ENCODE measurements at regions not wholly inside any gene's neighbourhood (a gene's known extent, or its start where the extent isn't known, plus 50 kb on each side); places are given as distances from the start of the nearest gene placed in this dataset.
"Not testable (repeated sequence)": the region's sequence is repeated elsewhere in the genome, so short reads cannot be mapped to it uniquely, and the experiment has no call there.

- no peak for DNase-seq (ENCODE audit: low spot score)
These were observed 327.4 kb upstream of the RPS23 start for GRCh38 chr5:82605441-82605973.

GRCh38 chr5:82603033-82603987 is 325.2 kb upstream of the RPS23 start:
- no peak for DNase-seq (ENCODE audit: low spot score)

DNA sequence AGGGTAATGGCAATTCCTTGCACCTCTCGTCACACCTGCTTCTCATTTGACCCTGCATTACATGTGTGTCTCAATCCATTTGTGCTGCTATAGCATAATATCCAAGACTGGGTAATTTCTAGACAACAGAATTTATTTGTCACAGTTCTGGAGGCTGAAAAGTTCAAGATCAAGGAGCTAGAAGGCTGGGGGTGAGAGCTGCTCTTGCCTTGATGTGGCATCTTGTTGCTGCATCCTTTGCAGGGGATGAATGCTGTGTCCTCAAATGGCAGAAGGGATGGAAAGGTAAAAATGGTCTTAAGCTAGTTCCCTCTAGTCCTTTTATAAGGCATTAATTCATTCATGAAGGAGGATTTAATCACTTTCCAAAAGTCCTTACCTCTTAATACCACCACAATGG is 323.7 kb upstream of the RPS23 start:
- DNase-seq (ENCODE audit: low spot score), result no peak

- DNase-seq (ENCODE audit: low spot score), result no peak
These were observed 322.9 kb upstream of the RPS23 start for GRCh38 chr5:82601077-82601476.

GRCh38 chr5:82599692-82600091 is 321.5 kb upstream of the RPS23 start:
- DNase-seq (ENCODE audit: low spot score), result no peak

GRCh38 chr5:82599030-82599429 is 320.9 kb upstream of the RPS23 start:
- no peak for DNase-seq (ENCODE audit: low spot score)

- peak; percentile 3 for DNase-seq (ENCODE audit: low spot score)
These were observed 319.3 kb upstream of the RPS23 start for GRCh38 chr5:82597437-82597836.

DNA sequence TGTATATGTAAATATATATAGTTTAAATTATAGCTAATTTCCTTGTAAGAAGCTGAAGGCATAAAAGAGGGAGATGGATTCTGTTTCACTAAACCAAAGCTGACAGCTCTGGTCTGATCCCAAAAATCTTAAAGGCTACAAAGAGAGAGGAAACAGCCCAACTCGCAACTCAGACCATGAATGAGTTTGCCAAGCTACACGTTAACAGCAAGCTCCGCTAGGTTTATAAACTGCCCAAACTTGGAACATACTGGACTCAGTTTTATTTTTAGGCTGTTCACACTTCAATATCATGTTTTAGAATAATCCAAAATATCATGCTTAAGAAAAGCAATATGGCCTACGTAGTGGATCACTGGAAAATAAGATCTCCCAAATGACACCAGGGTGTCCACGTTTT is 318.3 kb upstream of the RPS23 start:
- no peak for DNase-seq (ENCODE audit: low spot score)

DNA sequence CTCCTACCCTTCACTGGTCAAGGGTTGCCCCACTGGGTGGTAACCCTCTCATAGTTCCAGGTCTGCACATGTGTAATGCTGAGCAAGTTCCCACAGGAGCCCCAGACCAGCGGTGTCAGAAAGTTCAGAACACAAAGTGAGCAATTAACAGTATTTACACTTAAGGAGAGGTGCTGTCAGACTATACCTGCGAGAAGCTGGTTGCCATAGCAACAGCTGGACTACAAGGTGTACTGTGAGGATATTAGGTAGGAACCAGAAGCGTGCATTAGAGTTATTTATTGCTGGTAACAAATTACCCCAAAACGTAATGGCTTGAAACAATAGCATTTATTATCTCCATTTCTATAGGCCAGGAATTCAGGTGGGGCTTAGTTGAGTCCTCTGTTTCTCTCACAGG is 317.0 kb upstream of the RPS23 start:
- no peak for DNase-seq (ENCODE audit: low spot score)

DNA sequence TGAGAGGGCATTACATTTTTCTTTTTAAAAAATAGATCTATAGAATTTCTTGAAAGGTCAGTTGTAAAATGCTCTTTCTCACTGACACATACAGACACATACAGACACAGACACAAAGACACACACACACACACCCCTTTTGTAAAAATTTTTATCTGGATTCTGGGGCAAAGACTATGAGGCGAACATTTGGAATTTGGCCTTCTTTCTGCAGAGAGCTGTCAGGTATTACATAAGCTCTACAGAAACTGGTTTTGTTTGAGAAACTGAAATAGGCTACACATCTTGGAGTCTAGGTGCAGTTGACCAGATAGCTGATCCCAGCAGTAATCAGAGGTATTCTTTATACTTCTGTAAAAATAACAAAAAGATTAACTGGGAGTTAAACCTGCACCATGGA is 315.9 kb upstream of the RPS23 start:
- no peak for DNase-seq (ENCODE audit: low spot score)

GRCh38 chr5:82593481-82593880 is 315.3 kb upstream of the RPS23 start:
- no peak for DNase-seq (ENCODE audit: low spot score)

DNA sequence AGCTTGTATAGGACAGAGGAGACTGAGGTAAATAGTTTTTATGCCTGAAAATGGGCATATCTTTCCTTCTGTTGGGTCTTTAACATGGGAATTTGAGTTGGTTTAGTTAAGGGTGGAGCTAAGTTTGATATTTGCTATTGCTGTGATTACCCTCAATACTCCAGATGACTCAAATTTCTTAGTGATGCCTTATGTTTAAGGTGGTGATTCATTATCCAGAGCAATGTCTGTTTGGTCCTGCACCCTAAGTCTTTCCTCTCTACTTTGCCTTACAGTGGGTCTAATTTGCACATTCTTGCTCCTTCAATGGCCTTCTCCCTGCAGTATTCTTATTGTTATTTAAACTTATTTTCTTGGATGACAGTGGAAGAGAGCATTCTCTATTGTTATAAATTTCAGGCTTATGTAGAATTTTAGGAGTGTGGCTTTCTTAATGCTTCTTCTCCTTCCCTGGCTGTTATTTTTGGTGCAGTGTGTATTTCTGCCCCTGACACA is 312.9 kb upstream of the RPS23 start:
- DNase-seq (ENCODE audit: low spot score), result no peak

DNA sequence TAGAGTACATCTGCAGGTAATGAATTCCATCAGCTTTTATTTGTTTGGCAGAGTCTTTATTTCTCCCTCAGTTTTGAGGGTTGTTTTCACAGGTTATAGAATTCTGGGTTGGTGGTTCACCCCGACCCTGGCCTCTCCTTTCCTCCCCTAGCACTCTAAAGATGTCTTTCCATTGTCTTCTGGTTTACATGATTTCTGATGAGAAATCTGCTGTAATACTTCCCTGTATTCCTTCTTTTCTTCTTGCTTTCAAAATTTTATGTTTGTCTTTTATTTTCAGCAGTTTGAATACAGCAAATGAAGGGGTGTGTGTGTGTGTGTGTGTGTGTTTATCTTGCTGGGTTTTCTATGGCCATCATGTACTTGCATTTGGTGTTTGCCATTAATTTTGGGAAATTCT is 312.0 kb upstream of the RPS23 start:
- DNase-seq (ENCODE audit: low spot score), result no peak

DNA sequence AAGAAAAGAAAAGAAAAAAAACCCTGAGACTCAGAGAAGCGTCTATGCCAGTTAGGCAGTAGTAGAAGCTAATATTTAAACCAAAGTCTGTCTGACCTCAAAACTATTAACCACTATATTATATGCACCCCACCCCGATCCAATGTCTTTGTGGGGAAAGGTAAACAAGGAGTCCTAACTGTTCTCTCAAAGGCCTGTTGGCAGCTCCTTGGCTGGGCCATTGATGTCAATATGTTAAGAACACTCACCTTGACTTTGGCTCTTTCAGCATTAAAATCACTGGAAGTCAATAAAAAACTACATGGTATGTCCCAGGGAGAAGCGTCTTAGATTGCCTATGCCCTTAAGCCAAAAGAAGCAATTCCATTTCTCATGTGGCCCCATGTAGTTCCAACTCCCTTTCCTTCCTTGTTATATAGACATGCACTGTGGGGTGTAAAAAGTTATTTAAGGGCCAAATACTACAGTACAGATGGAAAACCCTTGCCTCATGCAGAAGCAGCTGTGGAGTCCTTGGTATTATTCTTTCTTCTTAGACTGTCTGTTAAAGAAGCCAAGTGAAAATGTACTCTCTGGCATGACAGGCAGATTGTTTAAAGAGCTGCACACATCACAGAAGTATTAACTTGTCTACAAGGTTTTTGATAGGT is 308.6 kb upstream of the RPS23 start:
- no peak for DNase-seq (ENCODE audit: low spot score)

DNA sequence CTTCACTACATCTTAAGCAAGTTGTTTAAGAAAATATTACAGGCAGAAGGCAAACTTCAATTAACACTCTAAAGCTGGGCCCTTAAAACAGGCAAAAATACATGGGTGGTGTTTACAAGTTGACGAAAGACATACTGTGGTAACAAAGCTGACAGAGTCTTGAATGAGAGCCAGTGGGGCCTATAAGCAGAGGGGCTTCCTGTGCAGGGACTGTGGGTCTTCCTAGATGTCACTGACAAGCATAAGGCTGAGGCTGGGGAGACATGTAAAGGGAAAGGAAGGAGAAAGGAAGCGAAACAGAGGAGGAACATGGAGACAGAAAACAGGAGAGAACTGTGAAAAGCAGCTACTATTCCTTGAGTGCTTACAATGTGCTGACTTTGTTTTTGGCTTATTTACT is 308.0 kb upstream of the RPS23 start:
- no peak for DNase-seq (ENCODE audit: low spot score)

- DNase-seq (ENCODE audit: low spot score), result no peak
These were observed 306.5 kb upstream of the RPS23 start for GRCh38 chr5:82584631-82585030.

DNA sequence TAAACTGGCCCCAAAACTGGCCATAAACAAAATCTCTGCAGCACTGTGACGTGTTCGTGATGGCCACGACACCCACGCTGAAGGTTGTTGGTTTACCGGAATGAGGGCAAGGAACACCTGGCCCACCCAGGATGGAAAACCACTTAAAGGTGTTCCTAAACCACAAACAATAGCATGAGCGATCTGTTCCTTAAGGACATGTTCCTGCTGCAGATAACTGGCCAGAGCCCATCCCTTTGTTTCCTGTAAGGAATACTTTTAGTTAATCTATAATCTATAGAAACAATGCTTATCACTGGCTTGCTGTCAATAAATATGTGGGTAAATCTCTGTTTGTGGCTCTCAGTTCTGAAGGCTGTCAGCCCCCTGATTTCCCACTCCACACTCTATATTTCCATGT is 305.2 kb upstream of the RPS23 start:
- not testable (repeated sequence) for DNase-seq (ENCODE audit: low spot score)

DNA sequence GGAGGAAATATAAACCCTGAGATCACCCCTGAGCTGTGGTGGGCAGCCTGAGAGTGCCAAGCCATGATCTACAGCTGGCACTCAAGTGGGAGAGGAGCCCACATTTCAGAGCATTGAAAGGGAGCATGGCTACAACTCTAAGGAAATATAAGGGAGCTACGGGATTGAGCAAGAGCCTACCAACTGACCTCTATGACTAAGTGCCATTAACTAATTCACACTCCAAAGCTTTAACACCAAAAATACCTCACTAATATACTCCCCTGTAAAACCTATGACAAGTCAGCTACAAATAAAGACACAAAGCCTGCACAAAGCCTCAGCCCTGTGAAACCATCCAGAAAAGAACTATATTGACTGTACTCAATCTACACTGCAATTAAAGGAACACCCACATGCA is 286.8 kb upstream of the RPS23 start:
- DNase-seq (ENCODE audit: low spot score), result no peak

DNA sequence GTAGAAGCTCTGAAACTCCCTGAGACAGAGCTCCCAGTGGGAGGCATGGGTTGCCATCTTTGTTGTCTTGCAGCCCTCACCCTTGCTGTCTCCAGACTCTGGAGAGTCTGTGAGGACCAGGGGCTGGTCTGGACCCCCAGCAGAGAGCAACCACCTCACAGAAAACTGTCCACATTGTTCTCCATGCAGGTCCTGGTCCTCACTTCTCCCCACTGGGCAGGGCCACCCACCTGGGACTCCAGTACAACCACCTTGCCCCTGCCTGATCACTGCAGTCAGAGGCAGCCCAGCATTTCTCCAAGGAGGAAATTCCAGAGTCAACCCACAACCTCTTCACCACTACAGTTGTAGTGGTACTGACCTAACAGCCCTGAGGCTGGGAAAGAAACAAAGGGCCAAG is 285.6 kb upstream of the RPS23 start:
- DNase-seq (ENCODE audit: low spot score), result no peak

DNA sequence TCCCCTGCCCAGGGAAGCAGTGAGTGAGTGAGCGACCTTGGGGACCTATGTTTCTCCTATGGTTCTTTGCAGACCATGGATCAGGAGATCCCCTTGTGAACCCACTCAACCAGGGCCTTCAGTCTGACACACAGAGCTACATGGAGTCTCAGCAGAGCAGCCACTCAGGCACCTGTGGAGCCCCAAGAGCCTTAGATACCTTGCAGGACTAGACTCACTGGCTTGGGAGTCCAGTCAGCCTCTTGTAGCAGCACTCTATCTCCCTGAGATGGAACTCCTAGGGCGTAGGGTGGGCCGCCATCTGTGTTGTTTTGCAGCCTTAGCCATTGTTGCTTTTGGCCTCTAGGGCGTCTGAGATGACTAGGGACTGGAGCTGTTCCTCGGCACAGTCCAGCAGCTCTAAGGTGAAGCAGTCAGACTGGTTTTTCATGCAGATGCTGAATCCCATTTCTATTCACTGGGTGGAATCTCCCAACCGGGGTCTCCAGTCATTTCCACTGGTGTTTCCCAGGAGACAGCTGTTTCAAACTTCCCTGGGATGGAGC is 284.6 kb upstream of the RPS23 start:
- DNase-seq (ENCODE audit: low spot score), result no peak

GRCh38 chr5:82561797-82562196 is 283.6 kb upstream of the RPS23 start:
- no peak for DNase-seq (ENCODE audit: low spot score)

- no peak for DNase-seq (ENCODE audit: low spot score)
These were observed 282.8 kb upstream of the RPS23 start for GRCh38 chr5:82560969-82561368.

DNA sequence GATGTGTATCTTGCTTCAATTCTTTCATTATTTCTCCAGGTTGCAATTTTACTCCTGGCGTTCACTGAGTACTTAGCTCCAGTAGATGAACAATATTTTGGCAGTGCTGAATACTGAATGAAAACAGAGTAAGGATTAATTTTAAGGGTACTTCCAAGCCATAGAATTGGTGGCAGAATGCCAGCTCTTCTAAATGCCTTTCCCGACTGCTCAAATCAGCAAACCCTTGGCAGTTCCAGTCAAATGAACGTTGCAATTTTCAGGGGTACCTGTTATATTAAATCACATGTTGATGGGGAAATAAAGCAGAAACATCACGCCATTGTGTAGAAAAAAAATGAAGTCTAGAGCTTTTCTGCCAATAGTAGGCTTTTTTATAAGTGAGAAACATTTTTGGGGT is 282.4 kb upstream of the RPS23 start:
- DNase-seq (ENCODE audit: low spot score), result no peak
